GM23248 (cell line): ENCODE measurements at regions not wholly inside any gene's neighbourhood (a gene's known extent, or its start where the extent isn't known, plus 50 kb on each side); places are given as distances from the start of the nearest gene placed in this dataset.

Experiments used
- DNase-seq: peaks from one replicate; pipeline ENCODE4 v3.0.0-alpha.2; 2015
- H2AFZ ChIP-seq: fragments of 200-600 bp; sonication (generic); 2 replicates; pipeline ENCODE4 v1.6.1; 2016; ENCODE audit warnings: antibody characterized with exemption
- H3F3A ChIP-seq: fragments of 200-600 bp; sonication (generic); 2 replicates; pipeline ENCODE4 v1.6.1; 2016; ENCODE audit warnings: mild to moderate bottlenecking, antibody characterized with exemption, mixed run types; ENCODE audit not compliant: insufficient read depth
- H3K27ac ChIP-seq: fragments of 200-600 bp; sonication (generic); 2 replicates; pipeline ENCODE4 v1.5.1; 2016; ENCODE audit warnings: mild to moderate bottlenecking
- H3K27me3 ChIP-seq: fragments of 200-600 bp; sonication (generic); replicated peaks from 2 replicates; pipeline ENCODE4 v1.6.1; 2016; ENCODE audit warnings: mild to moderate bottlenecking; ENCODE audit not compliant: insufficient read depth
- H3K36me3 ChIP-seq: fragments of 200-600 bp; sonication (generic); 2 replicates; pipeline ENCODE4 v1.6.1; 2016; ENCODE audit warnings: low read depth, mild to moderate bottlenecking
- H3K4me1 ChIP-seq: fragments of 200-600 bp; sonication (generic); 2 replicates; pipeline ENCODE4 v1.6.1; 2016; ENCODE audit warnings: mild to moderate bottlenecking; ENCODE audit not compliant: insufficient read depth
- H3K4me2 ChIP-seq: fragments of 200-600 bp; sonication (generic); one replicate; pipeline ENCODE4 v1.6.1; 2016; ENCODE audit warnings: mild to moderate bottlenecking; ENCODE audit not compliant: unreplicated experiment
- H3K4me3 ChIP-seq: fragments of 200-600 bp; sonication (generic); 2 replicates; pipeline ENCODE4 v1.5.1; 2016; ENCODE audit warnings: mild to moderate bottlenecking
- H3K79me2 ChIP-seq: fragments of 200-600 bp; sonication (generic); 2 replicates; pipeline ENCODE4 v1.6.1; 2016; ENCODE audit warnings: mild to moderate bottlenecking; ENCODE audit not compliant: insufficient read depth
- H3K9ac ChIP-seq: fragments of 200-600 bp; sonication (generic); 2 replicates; pipeline ENCODE4 v1.6.1; 2016; ENCODE audit warnings: mild to moderate bottlenecking
- H3K9me2 ChIP-seq: fragments of 200-600 bp; sonication (generic); 2 replicates; pipeline ENCODE4 v1.6.1; 2016; ENCODE audit warnings: mixed run types, mild to moderate bottlenecking, moderate library complexity; ENCODE audit not compliant: insufficient read depth
- H3K9me3 ChIP-seq: fragments of 200-600 bp; sonication (generic); one replicate; pipeline ENCODE4 v1.6.1; 2017; ENCODE audit warnings: low read depth
- H4K20me1 ChIP-seq: fragments of 200-600 bp; sonication (generic); 2 replicates; pipeline ENCODE4 v1.6.0; 2016; ENCODE audit not compliant: insufficient read depth
- EZH2 ChIP-seq: fragments of 200-600 bp; sonication (generic); IDR thresholded peaks from 2 replicates; pipeline ENCODE4 v1.6.1; 2018; ENCODE audit warnings: antibody characterized with exemption, mild to moderate bottlenecking; ENCODE audit not compliant: insufficient read depth, poor library complexity, severe bottlenecking
- EZH2phosphoT487 ChIP-seq: fragments of 200-600 bp; sonication (generic); IDR thresholded peaks from 2 replicates; pipeline ENCODE4 v1.6.1; 2018; ENCODE audit warnings: antibody characterized with exemption, moderate library complexity, mild to moderate bottlenecking, low read depth; ENCODE audit not compliant: insufficient read depth
- WGBS, 2 experiments: methylation state at CpG; one replicate each; pipeline ENCODE4 v1.1.6; 2015 to 2017; ENCODE audit warnings: low lambda C conversion rate in 2 of 2, low coverage in 1 of 2; ENCODE audit errors: missing lambda C conversion rate in 2 of 2; 5-methylcytosine and 5-hydroxymethylcytosine counted together
- in situ Hi-C: fragments of 300-500 bp; cut with MboI; formaldehyde crosslinking; loops from 2 replicates; pipeline ENCODE4 v1.15.0; 2020

GRCh38 chr2:103605071-103605780 is 843.4 kb downstream of the TMEM182 start:
- DNase-seq = no peak
- Histone ChIP-seq H3K4me1 (no peaks in the 10 kb centered on the region), H3K27ac (no peak overlapping the region), H3K27me3 (no peaks in the 10 kb centered on the region), H3K4me2 (no peak overlapping the region), H3F3A (no peaks in the 10 kb centered on the region), H3K4me3 (no peak overlapping the region), H3K9ac (no peak overlapping the region), H3K9me2 (no peaks in the 10 kb centered on the region), H3K36me3 (no peaks in the 10 kb centered on the region), H4K20me1 (no peaks in the 10 kb centered on the region), H3K9me3 (no peaks in the 10 kb centered on the region), H3K79me2 (no peaks in the 10 kb centered on the region), H2AFZ (no peak overlapping the region)
- TF ChIP-seq EZH2phosphoT487 = no peak
- TF ChIP-seq EZH2 = no peak
- in situ Hi-C loops = no loop called here
- 19% methylated on average over 7 of the region's 7 CpGs for WGBS, 2 experiments

GRCh38 chr2:103615611-103616105 is 853.8 kb downstream of the TMEM182 start:
- Histone ChIP-seq H3K79me2 (no peaks in the 10 kb centered on the region), H3K27me3 (no peaks in the 10 kb centered on the region), H3K9me3 (no peaks in the 10 kb centered on the region), H4K20me1 (no peaks in the 10 kb centered on the region), H3K9ac (no peak overlapping the region), H3K4me2 (no peak overlapping the region), H2AFZ (no peak overlapping the region), H3K36me3 (no peaks in the 10 kb centered on the region), H3F3A (no peaks in the 10 kb centered on the region), H3K27ac (no peak overlapping the region), H3K4me3 (no peak overlapping the region), H3K4me1 (no peaks in the 10 kb centered on the region), H3K9me2 (no peaks in the 10 kb centered on the region)
- in situ Hi-C loops = no loop called here
- 12 to 18% methylated on average over 5 of the region's 5 CpGs for WGBS, 2 experiments
- TF ChIP-seq EZH2phosphoT487 (no peak), EZH2 (no peak)
- DNase-seq = no peak

GRCh38 chr2:103616891-103617290 is 855.1 kb downstream of the TMEM182 start:
- peaks cover 3% of the 10 kb centered on the region for H3K9me3 ChIP-seq
- H3K79me2 ChIP-seq = no peaks in the 10 kb centered on the region
- no peaks in the 10 kb centered on the region for H3K27me3 ChIP-seq
- no peaks in the 10 kb centered on the region for H3K9me2 ChIP-seq
- no peaks in the 10 kb centered on the region for H3K36me3 ChIP-seq
- in situ Hi-C loops = no loop called here
- H3K4me3 ChIP-seq = no peak overlapping the region
- TF ChIP-seq EZH2phosphoT487 (no peak), EZH2 (no peak)
- H3F3A ChIP-seq = no peaks in the 10 kb centered on the region
- no peak overlapping the region for H2AFZ ChIP-seq
- DNase-seq = no peak
- no peak overlapping the region for H3K9ac ChIP-seq
- H4K20me1 ChIP-seq = no peaks in the 10 kb centered on the region
- no peaks in the 10 kb centered on the region for H3K4me1 ChIP-seq
- WGBS, 2 experiments = 34 to 38% methylated on average over 4 of the region's 4 CpGs
- no peak overlapping the region for H3K27ac ChIP-seq
- H3K4me2 ChIP-seq = no peak overlapping the region

- no peaks in the 10 kb centered on the region for H3K27me3 ChIP-seq
- no peaks in the 10 kb centered on the region for H3K4me1 ChIP-seq
- no peaks in the 10 kb centered on the region for H3K79me2 ChIP-seq
- H3K4me2 ChIP-seq = no peak overlapping the region
- no peak overlapping the region for H3K4me3 ChIP-seq
- peaks cover 3% of the 10 kb centered on the region for H3K9me3 ChIP-seq
- no peak for DNase-seq
- H2AFZ ChIP-seq = no peak overlapping the region
- H3F3A ChIP-seq = no peaks in the 10 kb centered on the region
- H3K9me2 ChIP-seq = no peaks in the 10 kb centered on the region
- H3K9ac ChIP-seq = no peak overlapping the region
- TF ChIP-seq EZH2 = no peak
- in situ Hi-C loops = no loop called here
- no peaks in the 10 kb centered on the region for H3K36me3 ChIP-seq
- 16 to 31% methylated on average over 2 of the region's 2 CpGs for WGBS, 2 experiments
- H3K27ac ChIP-seq = no peak overlapping the region
- no peaks in the 10 kb centered on the region for H4K20me1 ChIP-seq
These were observed 856.3 kb downstream of the TMEM182 start for GRCh38 chr2:103618112-103618511.

GRCh38 chr2:103627301-103627700 is 865.5 kb downstream of the TMEM182 start:
- H3F3A ChIP-seq = no peaks in the 10 kb centered on the region
- H3K4me1 ChIP-seq = no peaks in the 10 kb centered on the region
- H3K4me3 ChIP-seq = no peak overlapping the region
- no peaks in the 10 kb centered on the region for H3K9me3 ChIP-seq
- H3K36me3 ChIP-seq = no peaks in the 10 kb centered on the region
- no peak overlapping the region for H2AFZ ChIP-seq
- no peak overlapping the region for H3K4me2 ChIP-seq
- H3K9me2 ChIP-seq = no peaks in the 10 kb centered on the region
- H3K79me2 ChIP-seq = no peaks in the 10 kb centered on the region
- H4K20me1 ChIP-seq = no peaks in the 10 kb centered on the region
- H3K27me3 ChIP-seq = no peaks in the 10 kb centered on the region
- H3K9ac ChIP-seq = no peak overlapping the region
- 0% methylated on average over 1 of the region's 1 CpG for WGBS, 2 experiments
- no peak for DNase-seq
- no peak overlapping the region for H3K27ac ChIP-seq
- in situ Hi-C loops = no loop called here
- TF ChIP-seq EZH2 (no peak), EZH2phosphoT487 (no peak)
